KMS-11 (cell line): ENCODE measurements at regions not wholly inside any gene's neighbourhood (a gene's known extent, or its start where the extent isn't known, plus 50 kb on each side); places are given as distances from the start of the nearest gene placed in this dataset.

Source experiments
- H2AFZ ChIP-seq: fragments of 200-600 bp; sonication (generic); 2 replicates; pipeline ENCODE4 v1.6.1; 2016; ENCODE audit warnings: antibody characterized with exemption, mixed run types, low read depth
- H3K27ac ChIP-seq: fragments of 200-600 bp; sonication (generic); 2 replicates; pipeline ENCODE4 v1.6.1; 2016; ENCODE audit warnings: mild to moderate bottlenecking, mixed run types
- H3K27me3 ChIP-seq: fragments of 200-600 bp; sonication (generic); 2 replicates; pipeline ENCODE4 v1.6.1; 2017; ENCODE audit warnings: mild to moderate bottlenecking, low read depth, mixed run types, moderate library complexity; ENCODE audit not compliant: insufficient read depth
- H3K36me3 ChIP-seq: fragments of 200-600 bp; sonication (generic); 2 replicates; pipeline ENCODE4 v1.6.1; 2017; ENCODE audit warnings: mild to moderate bottlenecking, mixed run types; ENCODE audit not compliant: insufficient read depth
- H3K4me1 ChIP-seq: fragments of 200-600 bp; sonication (generic); 2 replicates; pipeline ENCODE4 v1.6.1; 2016; ENCODE audit warnings: mild to moderate bottlenecking, low read depth, mixed run types; ENCODE audit not compliant: poor library complexity, severe bottlenecking
- H3K4me2 ChIP-seq: fragments of 200-600 bp; sonication (generic); 2 replicates; pipeline ENCODE4 v1.7.0; 2016; ENCODE audit warnings: mild to moderate bottlenecking, mixed run types
- H3K4me3 ChIP-seq: fragments of 200-600 bp; sonication (generic); IDR thresholded peaks from 2 replicates; pipeline ENCODE4 v1.6.1; 2017; ENCODE audit warnings: low read depth, low read length, mixed read lengths; ENCODE audit not compliant: insufficient read depth
- H3K79me2 ChIP-seq: fragments of 200-600 bp; sonication (generic); 2 replicates; pipeline ENCODE4 v1.6.1; 2016; ENCODE audit warnings: low read depth, mixed run types; ENCODE audit not compliant: insufficient read depth
- H3K9ac ChIP-seq: fragments of 200-600 bp; sonication (generic); 2 replicates; pipeline ENCODE4 v1.6.1; 2016; ENCODE audit warnings: mild to moderate bottlenecking, mixed run types
- H4K20me1 ChIP-seq: fragments of 200-600 bp; sonication (generic); 2 replicates; pipeline ENCODE4 v1.6.1; 2016; ENCODE audit warnings: mild to moderate bottlenecking, mixed run types; ENCODE audit not compliant: insufficient read depth
- CTCF ChIP-seq: fragments of 200-600 bp; sonication (generic); conservative IDR thresholded peaks from 2 replicates; pipeline ENCODE4 v1.6.1; 2017; ENCODE audit warnings: low read depth, mild to moderate bottlenecking, antibody characterized with exemption, low read length, moderate library complexity, mixed read lengths

- Histone ChIP-seq H3K9ac (no peak overlapping the region), H3K79me2 (no peaks in the 10 kb centered on the region), H3K36me3 (no peaks in the 10 kb centered on the region), H3K27me3 (no peaks in the 10 kb centered on the region), H3K4me1 (no peaks in the 10 kb centered on the region), H3K4me2 (no peak overlapping the region), H3K27ac (no peak overlapping the region), H2AFZ (no peak overlapping the region), H4K20me1 (no peaks in the 10 kb centered on the region), H3K4me3 (no peak overlapping the region)
- no peak for TF ChIP-seq CTCF
Measured at GRCh38 chr1:58123051-58123450, 423.5 kb downstream of the OMA1 start.

GRCh38 chr1:58119971-58120370 lies 426.6 kb downstream of the OMA1 start:
- H3K27ac ChIP-seq, result no peak overlapping the region
- no peak overlapping the region for H3K9ac ChIP-seq
- H4K20me1 ChIP-seq, result no peaks in the 10 kb centered on the region
- no peaks in the 10 kb centered on the region for H3K36me3 ChIP-seq
- no peaks in the 10 kb centered on the region for H3K4me1 ChIP-seq
- H3K79me2 ChIP-seq, result no peaks in the 10 kb centered on the region
- H2AFZ ChIP-seq, result no peak overlapping the region
- no peak overlapping the region for H3K4me3 ChIP-seq
- H3K27me3 ChIP-seq, result no peaks in the 10 kb centered on the region
- no peak overlapping the region for H3K4me2 ChIP-seq
- TF ChIP-seq CTCF, result no peak

GRCh38 chr1:58116284-58116683 lies 430.2 kb downstream of the OMA1 start:
- Histone ChIP-seq H3K4me1 (no peaks in the 10 kb centered on the region), H3K27ac (no peak overlapping the region), H3K79me2 (no peaks in the 10 kb centered on the region), H3K9ac (no peak overlapping the region), H2AFZ (no peak overlapping the region), H3K4me3 (no peak overlapping the region), H3K4me2 (no peak overlapping the region), H4K20me1 (no peaks in the 10 kb centered on the region), H3K27me3 (no peaks in the 10 kb centered on the region), H3K36me3 (no peaks in the 10 kb centered on the region)
- no peak for TF ChIP-seq CTCF

GRCh38 chr1:58109646-58110200 lies 436.8 kb downstream of the OMA1 start:
- H2AFZ ChIP-seq, result no peak overlapping the region
- no peaks in the 10 kb centered on the region for H3K27me3 ChIP-seq
- no peak overlapping the region for H3K4me3 ChIP-seq
- H3K36me3 ChIP-seq, result no peaks in the 10 kb centered on the region
- H3K4me2 ChIP-seq, result no peak overlapping the region
- H4K20me1 ChIP-seq, result no peaks in the 10 kb centered on the region
- no peaks in the 10 kb centered on the region for H3K79me2 ChIP-seq
- H3K9ac ChIP-seq, result no peak overlapping the region
- TF ChIP-seq CTCF, result no peak
- no peak overlapping the region for H3K27ac ChIP-seq
- H3K4me1 ChIP-seq, result no peaks in the 10 kb centered on the region
